Naive thymus-derived CD8-positive, alpha-beta T cell (primary cell): ENCODE measurements at regions not wholly inside any gene's neighbourhood (a gene's known extent, or its start where the extent isn't known, plus 50 kb on each side); places are given as distances from the start of the nearest gene placed in this dataset.

ENCODE experiments used
- ATAC-seq, 2 donors: fragments of 150-1000 bp; cut with Tn5 transposase in 1 of 2; sonication (Bioruptor Pico), chemical (Tn5 transposase) in 1 of 2; 1 replicate in 1 of 2; 2 replicates in 1 of 2; pipeline ENCODE4 v1.10.0; 2021; ENCODE audit warnings: mild to moderate bottlenecking in 2 of 2, moderate library complexity in 2 of 2
- POLR2A ChIA-PET: fragments of 350-600 bp; sonication (Branson Sonifier 250); formaldehyde crosslinking; loops from one replicate; lab custom pipeline; 2021; ENCODE audit warnings: antibody characterized with exemption; lab: Charles Lee
- DNase-seq, 10 donors: peaks; one replicate each; pipeline versions ENCODE4 v3.0.0 to v3.0.0-alpha.2; 2020 to 2022
- H3K27ac Mint-ChIP-seq, 10 donors: one replicate each; pipeline ENCODE4 v1.8.0; 2020 to 2022; ENCODE audit warnings: mild to moderate bottlenecking in 10 of 10, mixed read lengths in 10 of 10, moderate library complexity in 4 of 10, inconsistent platforms in 1 of 10
- H3K27me3 Mint-ChIP-seq, 5 donors: one replicate each; pipeline ENCODE4 v1.8.0; 2021 to 2022; ENCODE audit warnings: mixed read lengths in 5 of 5
- H3K36me3 Mint-ChIP-seq, 3 donors: one replicate each; pipeline ENCODE4 v1.8.0; 2020 to 2022; ENCODE audit warnings: mixed read lengths in 3 of 3, mild to moderate bottlenecking in 2 of 3, inconsistent platforms in 1 of 3
- H3K4me1 Mint-ChIP-seq, 4 donors: one replicate each; pipeline ENCODE4 v1.8.0; 2021 to 2022; ENCODE audit warnings: mixed read lengths in 4 of 4
- H3K4me3 Mint-ChIP-seq, 10 donors: one replicate each; pipeline ENCODE4 v1.8.0; 2020 to 2022; ENCODE audit warnings: mild to moderate bottlenecking in 10 of 10, mixed read lengths in 10 of 10, moderate library complexity in 6 of 10, inconsistent platforms in 1 of 10
- H3K9me3 Mint-ChIP-seq, 9 donors: one replicate each; pipeline ENCODE4 v1.8.0; 2020 to 2022; ENCODE audit warnings: mixed read lengths in 9 of 9, mild to moderate bottlenecking in 3 of 9, inconsistent platforms in 1 of 9, moderate library complexity in 1 of 9

GRCh38 chr5:23026252-23027170 is 173.4 kb upstream of the CDH12 start:
- POLR2A ChIA-PET: no interaction called here
- H3K27ac Mint-ChIP-seq: no peak overlapping the region
- no peaks in the 10 kb centered on the region for H3K4me1 Mint-ChIP-seq
- H3K4me3 Mint-ChIP-seq: no peak overlapping the region
- ATAC-seq (no peak), DNase-seq (no peak)
- peaks cover 0 to 17% (median 0%) of the 10 kb centered on the region in 9 donors for H3K9me3 Mint-ChIP-seq
- no peaks in the 10 kb centered on the region for H3K27me3 Mint-ChIP-seq
- H3K36me3 Mint-ChIP-seq: no peaks in the 10 kb centered on the region

- Mint-ChIP-seq H3K4me3 (no peak overlapping the region), H3K27me3 (no peaks in the 10 kb centered on the region), H3K4me1 (no peaks in the 10 kb centered on the region), H3K27ac (no peak overlapping the region), H3K9me3 (peaks cover 0 to 17% (median 2%) of the 10 kb centered on the region in 9 donors), H3K36me3 (no peaks in the 10 kb centered on the region)
- DNase-seq (no peak), ATAC-seq (no peak)
- POLR2A ChIA-PET: no interaction called here
Measured at GRCh38 chr5:23025629-23026233, 172.6 kb upstream of the CDH12 start.

- Mint-ChIP-seq H3K36me3 (no peaks in the 10 kb centered on the region), H3K27ac (no peak overlapping the region), H3K9me3 (peaks cover 0 to 17% (median 2%) of the 10 kb centered on the region in 9 donors), H3K4me3 (no peak overlapping the region), H3K4me1 (no peaks in the 10 kb centered on the region), H3K27me3 (no peaks in the 10 kb centered on the region)
- POLR2A ChIA-PET: no interaction called here
- no peak for DNase-seq
- no peak for ATAC-seq
Measured at GRCh38 chr5:23024470-23024869, 171.3 kb upstream of the CDH12 start.

- H3K27ac Mint-ChIP-seq: no peak overlapping the region
- no peaks in the 10 kb centered on the region for H3K36me3 Mint-ChIP-seq
- peaks cover 0 to 14% (median 4%) of the 10 kb centered on the region in 4 donors for H3K4me1 Mint-ChIP-seq
- H3K9me3 Mint-ChIP-seq: peaks cover 0 to 9% (median 0%) of the 10 kb centered on the region in 9 donors
- H3K27me3 Mint-ChIP-seq: no peaks in the 10 kb centered on the region
- DNase-seq (no peak), ATAC-seq (no peak)
- H3K4me3 Mint-ChIP-seq: peak overlapping the region in 1 of 10 donors; percentile 2
- POLR2A ChIA-PET: no interaction called here
Measured at GRCh38 chr5:23014825-23015224, 161.7 kb upstream of the CDH12 start.

- DNase-seq: no peak
- Mint-ChIP-seq H3K9me3 (peaks cover 0 to 9% (median 0%) of the 10 kb centered on the region in 9 donors), H3K27me3 (no peaks in the 10 kb centered on the region), H3K36me3 (no peaks in the 10 kb centered on the region), H3K4me3 (peak overlapping the region in 6 of 10 donors; percentile 10 to 39 (median 29)), H3K27ac (no peak overlapping the region), H3K4me1 (peaks cover 0 to 14% (median 4%) of the 10 kb centered on the region in 4 donors)
- no peak for ATAC-seq
- POLR2A ChIA-PET: no interaction called here
Measured at GRCh38 chr5:23014266-23014665, 161.1 kb upstream of the CDH12 start.

GRCh38 chr5:23013395-23013998 is 160.4 kb upstream of the CDH12 start:
- ATAC-seq (no peak), DNase-seq (no peak)
- Mint-ChIP-seq H3K9me3 (peaks cover 0 to 9% (median 0%) of the 10 kb centered on the region in 9 donors), H3K27me3 (no peaks in the 10 kb centered on the region), H3K36me3 (no peaks in the 10 kb centered on the region), H3K27ac (peak overlapping the region in 9 of 10 donors; percentile 64 to 92 (median 88)), H3K4me3 (peak overlapping the region; percentile 64 to 95 (median 86)), H3K4me1 (peaks cover 0 to 14% (median 4%) of the 10 kb centered on the region in 4 donors)
- POLR2A ChIA-PET: no interaction called here

GRCh38 chr5:23012842-23013241 is 159.7 kb upstream of the CDH12 start:
- Mint-ChIP-seq H3K4me1 (peaks cover 0 to 14% (median 4%) of the 10 kb centered on the region in 4 donors), H3K27ac (peak overlapping the region; percentile 5 to 88 (median 66)), H3K9me3 (peaks cover 0 to 9% (median 0%) of the 10 kb centered on the region in 9 donors), H3K27me3 (no peaks in the 10 kb centered on the region), H3K4me3 (peak overlapping the region; percentile 64 to 95 (median 83)), H3K36me3 (no peaks in the 10 kb centered on the region)
- DNase-seq (no peak), ATAC-seq (no peak)
- POLR2A ChIA-PET: no interaction called here

- H3K4me3 Mint-ChIP-seq: no peak overlapping the region
- POLR2A ChIA-PET: no interaction called here
- no peaks in the 10 kb centered on the region for H3K36me3 Mint-ChIP-seq
- ATAC-seq (no peak), DNase-seq (no peak)
- peaks cover 0 to 6% (median 1%) of the 10 kb centered on the region in 4 donors for H3K4me1 Mint-ChIP-seq
- H3K27me3 Mint-ChIP-seq: no peaks in the 10 kb centered on the region
- no peak overlapping the region for H3K27ac Mint-ChIP-seq
- peaks cover 0 to 9% (median 0%) of the 10 kb centered on the region in 9 donors for H3K9me3 Mint-ChIP-seq
Measured at GRCh38 chr5:23007762-23008161, 154.6 kb upstream of the CDH12 start.

DNA sequence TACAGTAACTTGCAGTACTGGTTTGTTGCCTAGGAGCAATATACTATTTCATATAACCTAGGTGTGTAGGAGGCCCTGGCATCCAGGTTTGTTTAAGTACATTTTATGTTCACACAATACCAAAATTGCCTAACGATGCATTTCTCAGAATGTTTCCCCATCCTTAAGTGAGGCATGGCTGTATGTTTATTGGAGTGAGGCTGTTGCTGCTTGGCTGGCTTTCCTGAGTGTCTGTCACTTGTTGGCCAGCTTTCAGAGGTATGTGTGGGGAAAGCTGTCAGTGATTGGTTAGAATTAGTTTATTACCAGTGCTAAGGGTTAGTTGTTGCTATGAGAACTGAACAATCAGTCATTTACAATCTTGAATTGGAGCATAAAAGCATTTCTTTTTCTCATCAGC is 154.1 kb upstream of the CDH12 start:
- Mint-ChIP-seq H3K27me3 (no peaks in the 10 kb centered on the region), H3K4me3 (no peak overlapping the region), H3K9me3 (peaks cover 0 to 9% (median 0%) of the 10 kb centered on the region in 9 donors), H3K4me1 (peaks cover 0 to 2% (median 0%) of the 10 kb centered on the region in 4 donors), H3K27ac (no peak overlapping the region), H3K36me3 (no peaks in the 10 kb centered on the region)
- DNase-seq: no peak
- POLR2A ChIA-PET: no interaction called here
- no peak for ATAC-seq

DNA sequence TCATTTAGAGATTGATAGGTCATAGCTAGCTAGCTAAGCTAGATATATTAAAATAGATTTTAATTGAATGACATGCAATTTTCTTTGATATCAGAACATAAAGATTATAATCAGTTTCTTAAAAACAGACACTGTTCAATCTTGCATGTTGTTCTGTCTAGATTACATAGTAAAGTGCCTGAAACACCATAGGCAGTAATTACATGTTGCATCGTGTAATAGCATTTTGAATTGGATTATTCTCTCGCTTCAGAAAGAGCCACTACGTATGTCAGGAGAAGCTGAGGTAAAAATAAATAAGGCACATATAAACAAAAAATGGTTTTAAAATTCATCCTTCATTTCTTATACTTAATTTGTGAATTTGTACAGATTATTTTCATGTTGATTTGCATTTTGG is 148.0 kb upstream of the CDH12 start:
- Mint-ChIP-seq H3K27me3 (no peaks in the 10 kb centered on the region), H3K4me1 (no peaks in the 10 kb centered on the region), H3K4me3 (no peak overlapping the region), H3K9me3 (peaks cover 0 to 15% (median 0%) of the 10 kb centered on the region in 9 donors), H3K27ac (no peak overlapping the region), H3K36me3 (no peaks in the 10 kb centered on the region)
- POLR2A ChIA-PET: no interaction called here
- ATAC-seq (no peak), DNase-seq (no peak)

GRCh38 chr5:22998774-22999173 is 145.6 kb upstream of the CDH12 start:
- ATAC-seq: no peak
- H3K4me3 Mint-ChIP-seq: no peak overlapping the region
- peaks cover 0 to 8% (median 0%) of the 10 kb centered on the region in 9 donors for H3K9me3 Mint-ChIP-seq
- no peak for DNase-seq
- no peaks in the 10 kb centered on the region for H3K36me3 Mint-ChIP-seq
- POLR2A ChIA-PET: no interaction called here
- H3K4me1 Mint-ChIP-seq: no peaks in the 10 kb centered on the region
- no peak overlapping the region for H3K27ac Mint-ChIP-seq
- H3K27me3 Mint-ChIP-seq: no peaks in the 10 kb centered on the region

- DNase-seq: no peak
- H3K27me3 Mint-ChIP-seq: no peaks in the 10 kb centered on the region
- H3K27ac Mint-ChIP-seq: no peak overlapping the region
- POLR2A ChIA-PET: no interaction called here
- H3K36me3 Mint-ChIP-seq: no peaks in the 10 kb centered on the region
- ATAC-seq: no peak
- no peak overlapping the region for H3K4me3 Mint-ChIP-seq
- no peaks in the 10 kb centered on the region for H3K4me1 Mint-ChIP-seq
- peaks cover 0 to 8% (median 0%) of the 10 kb centered on the region in 9 donors for H3K9me3 Mint-ChIP-seq
Measured at GRCh38 chr5:22998362-22998761, 145.2 kb upstream of the CDH12 start.

DNA sequence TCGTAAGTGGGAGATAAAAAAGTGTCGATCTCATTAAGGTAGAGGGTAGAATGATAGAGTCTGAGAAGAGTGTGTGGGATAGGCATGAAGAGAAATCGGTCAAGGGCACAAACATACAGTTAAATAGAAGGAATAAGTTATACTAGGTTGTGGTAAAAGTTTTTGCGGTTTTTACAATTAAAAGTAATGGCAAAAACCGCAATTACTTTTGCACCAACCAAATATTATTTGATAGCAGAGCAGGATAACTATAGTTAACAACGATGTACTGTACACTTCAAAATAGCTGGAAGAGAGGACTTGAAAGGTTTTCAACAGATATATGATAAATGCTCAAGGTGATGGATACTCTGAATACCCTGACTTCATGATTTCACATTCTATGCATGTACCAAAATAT is 135.8 kb upstream of the CDH12 start:
- ATAC-seq (no peak), DNase-seq (no peak)
- H3K27ac Mint-ChIP-seq: no peak overlapping the region
- no peaks in the 10 kb centered on the region for H3K36me3 Mint-ChIP-seq
- peaks cover 1 to 32% (median 10%) of the 10 kb centered on the region in 9 donors for H3K9me3 Mint-ChIP-seq
- no peaks in the 10 kb centered on the region for H3K27me3 Mint-ChIP-seq
- no peaks in the 10 kb centered on the region for H3K4me1 Mint-ChIP-seq
- POLR2A ChIA-PET: no interaction called here
- no peak overlapping the region for H3K4me3 Mint-ChIP-seq
